HUES6 (cell line): ENCODE measurements at regions not wholly inside any gene's neighbourhood (a gene's known extent, or its start where the extent isn't known, plus 50 kb on each side); places are given as distances from the start of the nearest gene placed in this dataset.
A peak's percentile ranks its signal among the peaks of the same experiment; 100 is the strongest.
"Not testable (repeated sequence)": the region's sequence is repeated elsewhere in the genome, so short reads cannot be mapped to it uniquely, and the experiment has no call there.

ENCODE experiments used
- H3K27ac ChIP-seq: 2 replicates; pipeline ENCODE4 v1.7.0; 2013; ENCODE audit warnings: low read depth, mild to moderate bottlenecking, low read length, inconsistent platforms
- H3K27me3 ChIP-seq: 2 replicates; pipeline ENCODE4 v1.6.1; 2013; ENCODE audit warnings: low read length; ENCODE audit not compliant: control insufficient read depth, insufficient read depth
- H3K36me3 ChIP-seq: 2 replicates; pipeline ENCODE4 v1.6.1; 2013; ENCODE audit warnings: low read length; ENCODE audit not compliant: control insufficient read depth, insufficient read depth
- H3K4me1 ChIP-seq: 2 replicates; pipeline ENCODE4 v1.6.1; 2013; ENCODE audit warnings: low read length; ENCODE audit not compliant: control insufficient read depth, insufficient read depth
- H3K4me3 ChIP-seq: 2 replicates; pipeline ENCODE4 v1.5.1; 2013; ENCODE audit warnings: low read depth, low read length
- H3K9ac ChIP-seq: one replicate; pipeline ENCODE4 v1.6.1; 2013; ENCODE audit warnings: mild to moderate bottlenecking, low read length
- H3K9me3 ChIP-seq: 2 replicates; pipeline ENCODE4 v1.6.1; 2013; ENCODE audit warnings: low read depth, low read length; ENCODE audit not compliant: control insufficient read depth, insufficient read depth

DNA sequence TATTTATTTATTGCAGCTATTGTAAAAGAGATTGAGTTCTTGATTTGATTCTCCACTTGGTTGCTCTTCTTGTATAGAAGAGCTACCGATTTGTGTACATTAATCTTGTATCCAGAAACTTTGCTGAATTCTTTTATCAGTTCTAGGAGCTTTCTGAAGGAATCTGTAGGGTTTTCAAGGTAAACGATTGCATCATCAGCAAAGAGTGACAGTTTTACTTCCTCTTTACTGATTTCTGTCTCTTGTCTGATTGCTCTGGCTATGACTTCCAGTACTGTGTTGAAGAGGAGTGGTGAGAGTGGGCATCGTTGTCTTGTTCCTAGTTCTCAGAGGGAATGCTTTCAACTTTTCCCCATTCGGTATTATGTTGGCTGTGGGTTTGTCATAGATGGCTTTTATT, 103.1 kb downstream of the CAPZA3 start:
- not testable (repeated sequence) for H3K9ac ChIP-seq, H3K9me3 ChIP-seq, H3K27me3 ChIP-seq, H3K4me1 ChIP-seq, H3K36me3 ChIP-seq, H3K4me3 ChIP-seq, H3K27ac ChIP-seq

DNA sequence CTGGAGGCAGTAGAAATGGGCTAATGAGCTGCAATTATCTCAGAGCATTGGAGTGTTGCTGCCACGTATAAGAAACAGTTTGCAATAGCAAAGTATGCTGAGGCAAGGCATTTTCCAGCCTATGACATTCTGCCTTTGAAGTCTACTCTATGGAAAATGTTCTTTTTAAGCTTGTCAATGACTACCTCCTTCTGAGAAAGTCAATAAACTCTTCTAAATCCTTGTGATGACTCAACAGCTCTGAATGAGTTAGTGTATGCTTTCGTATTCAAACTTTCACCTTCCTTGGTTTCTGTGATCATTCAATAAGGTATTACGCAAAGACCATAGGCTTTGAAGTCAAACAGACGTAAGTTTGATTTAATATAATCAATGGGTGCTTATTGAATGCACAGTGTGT, 111.2 kb downstream of the CAPZA3 start:
- H3K4me1 ChIP-seq = peaks cover 15% of the 10 kb centered on the region
- no peaks in the 10 kb centered on the region for H3K9me3 ChIP-seq
- H3K9ac ChIP-seq = no peak overlapping the region
- no peak overlapping the region for H3K4me3 ChIP-seq
- H3K36me3 ChIP-seq = no peaks in the 10 kb centered on the region
- no peak overlapping the region for H3K27ac ChIP-seq
- no peaks in the 10 kb centered on the region for H3K27me3 ChIP-seq

DNA sequence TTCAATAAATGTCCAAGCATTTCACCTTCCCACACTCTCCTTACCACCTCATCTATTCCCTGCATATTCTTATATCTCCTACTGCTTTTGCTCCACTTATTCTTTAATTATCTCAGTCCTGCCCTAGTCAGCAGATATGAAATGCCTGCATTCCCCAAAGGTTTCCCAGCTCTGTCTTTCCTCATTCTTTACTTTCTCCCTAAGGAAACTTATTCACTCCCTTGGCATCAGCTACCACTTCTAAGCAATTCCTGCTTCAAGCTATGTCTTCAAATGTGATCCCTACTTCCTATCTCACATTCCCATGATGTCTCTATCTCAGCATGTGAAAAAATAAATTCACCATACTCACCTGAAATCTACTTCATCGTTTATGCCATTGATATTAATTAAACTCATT, 111.8 kb downstream of the CAPZA3 start:
- H3K4me3 ChIP-seq = no peak overlapping the region
- H3K9me3 ChIP-seq = no peaks in the 10 kb centered on the region
- peaks cover 15% of the 10 kb centered on the region for H3K4me1 ChIP-seq
- H3K27ac ChIP-seq = no peak overlapping the region
- H3K36me3 ChIP-seq = no peaks in the 10 kb centered on the region
- no peaks in the 10 kb centered on the region for H3K27me3 ChIP-seq
- no peak overlapping the region for H3K9ac ChIP-seq

DNA sequence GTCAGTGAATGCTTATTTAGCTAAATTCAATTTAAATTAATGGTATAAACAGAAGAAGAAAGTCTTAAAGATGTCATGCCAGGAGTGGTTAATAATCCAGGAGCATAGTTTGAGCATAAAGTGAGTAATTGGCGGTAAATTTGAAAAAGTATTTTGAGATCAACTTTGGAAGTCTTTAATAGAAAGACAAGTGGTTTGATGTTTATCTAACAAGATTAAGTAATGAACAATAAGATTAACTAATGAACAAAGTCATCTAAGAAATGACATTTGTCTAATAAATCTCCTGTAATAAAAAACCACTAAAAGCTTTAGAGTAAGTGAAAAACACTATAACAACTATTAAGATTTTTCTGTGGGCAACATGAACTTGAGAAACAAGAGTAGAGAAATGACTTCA, 112.8 kb downstream of the CAPZA3 start:
- Histone ChIP-seq H3K9me3 (no peaks in the 10 kb centered on the region), H3K4me3 (no peak overlapping the region), H3K27me3 (no peaks in the 10 kb centered on the region), H3K9ac (no peak overlapping the region), H3K27ac (no peak overlapping the region), H3K4me1 (peaks cover 15% of the 10 kb centered on the region), H3K36me3 (no peaks in the 10 kb centered on the region)

DNA sequence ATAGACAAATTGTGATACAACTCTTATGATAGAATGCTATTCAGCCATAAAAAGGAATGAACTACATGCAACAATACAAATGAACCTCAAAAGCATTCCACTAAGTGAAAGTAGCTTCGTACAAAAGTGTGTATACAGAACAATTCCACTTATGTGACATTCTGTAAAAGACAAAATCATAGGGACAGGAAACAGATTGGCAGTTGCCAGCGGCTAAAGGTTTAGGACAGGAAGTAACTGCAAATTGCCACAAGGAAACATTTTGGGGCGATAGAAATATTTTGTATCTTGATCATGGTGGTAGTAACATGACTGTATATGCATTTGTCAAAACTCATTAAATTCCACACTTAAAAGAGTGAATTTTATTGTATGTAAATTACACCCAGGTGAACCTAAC, 113.4 kb downstream of the CAPZA3 start:
- no peaks in the 10 kb centered on the region for H3K9me3 ChIP-seq
- H3K36me3 ChIP-seq = no peaks in the 10 kb centered on the region
- no peaks in the 10 kb centered on the region for H3K27me3 ChIP-seq
- H3K27ac ChIP-seq = no peak overlapping the region
- H3K4me3 ChIP-seq = no peak overlapping the region
- H3K9ac ChIP-seq = no peak overlapping the region
- H3K4me1 ChIP-seq = peaks cover 15% of the 10 kb centered on the region

DNA sequence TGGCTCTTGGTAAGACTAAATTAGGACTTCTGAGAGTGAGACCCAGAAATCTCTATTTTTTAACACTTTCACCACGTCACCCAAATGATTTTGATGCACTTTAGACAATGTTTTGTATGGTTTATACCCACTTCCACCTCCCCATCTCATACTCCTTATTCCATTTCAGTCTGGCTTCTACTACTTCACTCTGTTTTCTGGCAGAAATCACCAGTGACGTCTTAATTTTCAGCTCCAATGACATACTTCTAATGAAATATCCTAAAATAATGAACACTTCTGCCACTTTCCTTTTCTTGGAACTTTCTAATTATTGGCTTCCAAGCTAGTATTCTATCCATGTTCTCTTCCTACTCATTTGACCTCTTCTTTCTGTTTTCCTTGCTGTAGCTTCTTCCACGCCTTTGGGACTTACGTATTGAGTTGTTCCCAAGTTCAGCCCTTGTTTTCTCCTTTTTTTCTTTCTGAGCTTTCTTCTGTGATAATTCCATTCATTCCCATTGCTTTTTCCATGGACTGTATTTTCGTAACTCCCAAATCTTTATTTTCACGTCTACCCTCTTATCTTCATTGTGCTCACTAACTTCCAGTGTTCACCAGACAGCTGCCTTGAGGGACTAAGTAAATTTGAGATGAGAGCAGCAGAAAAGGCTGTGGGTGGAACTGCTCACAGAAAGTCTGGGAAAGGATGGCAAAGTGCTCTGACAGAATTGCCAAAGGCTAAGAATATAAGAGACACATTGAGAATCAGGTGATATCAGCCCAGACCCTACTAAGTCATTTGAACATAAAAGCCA, 115.8 kb downstream of the CAPZA3 start:
- Histone ChIP-seq H3K9me3 (no peaks in the 10 kb centered on the region), H3K27ac (no peak overlapping the region), H3K36me3 (no peaks in the 10 kb centered on the region), H3K4me1 (peaks cover 25% of the 10 kb centered on the region), H3K4me3 (no peak overlapping the region), H3K27me3 (no peaks in the 10 kb centered on the region), H3K9ac (no peak overlapping the region)

DNA sequence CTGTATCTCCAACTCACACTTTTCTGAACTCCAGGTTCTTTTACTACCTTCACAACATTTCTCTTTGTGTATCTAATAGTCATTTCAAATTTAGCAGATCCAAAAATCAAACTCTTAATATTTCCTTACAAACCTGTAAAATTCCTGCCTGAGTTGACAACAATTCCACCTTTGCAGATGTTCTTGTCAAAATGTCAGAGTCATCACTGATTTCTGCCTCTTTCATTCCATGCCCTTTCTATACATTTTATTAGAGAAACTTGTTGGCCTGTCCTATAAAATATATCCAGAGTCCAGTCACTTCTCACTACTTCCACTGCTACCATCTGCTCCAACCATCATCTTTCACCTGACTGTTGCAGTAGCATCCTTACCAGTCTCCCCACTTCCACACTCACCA, 119.7 kb downstream of the CAPZA3 start:
- no peaks in the 10 kb centered on the region for H3K27me3 ChIP-seq
- no peak overlapping the region for H3K27ac ChIP-seq

DNA sequence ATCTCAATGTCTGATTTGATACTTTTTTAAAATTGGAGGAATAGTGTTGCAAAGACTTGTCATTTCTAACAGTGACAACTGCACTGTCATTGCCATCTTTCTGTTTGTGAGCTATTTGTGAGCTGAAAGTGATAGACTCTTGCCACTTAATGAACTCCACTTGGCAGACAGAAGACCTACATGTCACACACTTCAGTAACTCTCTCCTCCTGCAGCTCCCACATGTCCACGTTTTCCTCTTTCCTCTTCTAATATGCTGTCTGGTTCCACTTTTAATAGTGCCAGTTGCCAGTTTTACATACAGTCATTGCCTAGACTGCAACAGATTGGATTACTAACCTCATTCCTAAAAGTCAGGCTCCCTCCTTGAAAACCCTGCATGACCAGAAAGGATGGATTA, 121.5 kb downstream of the CAPZA3 start:
- Histone ChIP-seq H3K9ac (no peak overlapping the region), H3K9me3 (peaks cover 5% of the 10 kb centered on the region; the same call in 1 of the 2 replicates), H3K36me3 (no peaks in the 10 kb centered on the region), H3K4me1 (peaks cover 29% of the 10 kb centered on the region; the same call in 1 of the 2 replicates), H3K4me3 (no peak overlapping the region), H3K27ac (no peak overlapping the region), H3K27me3 (no peaks in the 10 kb centered on the region)

More for the DNA sequence above, 119.7 kb downstream of the CAPZA3 start:
- peaks cover under 1% of the 10 kb centered on the region; the same call in 1 of the 2 replicates for H3K9me3 ChIP-seq
- no peak overlapping the region for H3K4me3 ChIP-seq
- peaks cover 26% of the 10 kb centered on the region; the same call in 1 of the 2 replicates for H3K4me1 ChIP-seq
- no peaks in the 10 kb centered on the region for H3K36me3 ChIP-seq
- no peak overlapping the region for H3K9ac ChIP-seq

DNA sequence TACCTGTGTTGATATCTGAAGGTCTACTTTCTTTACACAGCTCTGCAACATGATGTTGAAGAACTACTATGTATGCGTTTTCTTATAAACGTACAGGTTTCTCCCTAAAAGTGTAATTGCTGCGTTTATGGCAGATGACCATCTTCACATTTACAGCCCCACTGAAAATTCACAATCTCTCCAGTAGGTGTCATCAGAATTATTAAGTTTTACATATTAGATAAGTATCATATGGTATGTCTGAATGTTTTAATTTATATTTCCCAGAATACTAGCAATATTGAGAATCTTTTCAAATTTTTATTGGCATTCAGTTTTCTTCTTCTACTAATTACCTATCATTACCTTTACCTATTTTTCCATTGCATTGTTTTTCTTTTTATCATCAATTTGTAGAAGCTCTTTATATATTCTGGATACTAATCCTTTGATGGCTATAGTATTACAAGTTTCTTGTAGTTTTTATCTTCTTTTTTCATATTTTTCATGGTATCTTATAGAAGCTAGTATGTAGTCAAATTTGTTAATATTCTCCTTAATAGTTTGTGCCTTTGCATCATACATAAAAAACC, 123.5 kb downstream of the CAPZA3 start:
- Histone ChIP-seq H3K27me3 (no peaks in the 10 kb centered on the region), H3K4me3 (no peak overlapping the region), H3K27ac (no peak overlapping the region), H3K36me3 (no peaks in the 10 kb centered on the region), H3K9me3 (peaks cover 5% of the 10 kb centered on the region; the same call in 1 of the 2 replicates), H3K9ac (no peak overlapping the region), H3K4me1 (peaks cover 37% of the 10 kb centered on the region)

DNA sequence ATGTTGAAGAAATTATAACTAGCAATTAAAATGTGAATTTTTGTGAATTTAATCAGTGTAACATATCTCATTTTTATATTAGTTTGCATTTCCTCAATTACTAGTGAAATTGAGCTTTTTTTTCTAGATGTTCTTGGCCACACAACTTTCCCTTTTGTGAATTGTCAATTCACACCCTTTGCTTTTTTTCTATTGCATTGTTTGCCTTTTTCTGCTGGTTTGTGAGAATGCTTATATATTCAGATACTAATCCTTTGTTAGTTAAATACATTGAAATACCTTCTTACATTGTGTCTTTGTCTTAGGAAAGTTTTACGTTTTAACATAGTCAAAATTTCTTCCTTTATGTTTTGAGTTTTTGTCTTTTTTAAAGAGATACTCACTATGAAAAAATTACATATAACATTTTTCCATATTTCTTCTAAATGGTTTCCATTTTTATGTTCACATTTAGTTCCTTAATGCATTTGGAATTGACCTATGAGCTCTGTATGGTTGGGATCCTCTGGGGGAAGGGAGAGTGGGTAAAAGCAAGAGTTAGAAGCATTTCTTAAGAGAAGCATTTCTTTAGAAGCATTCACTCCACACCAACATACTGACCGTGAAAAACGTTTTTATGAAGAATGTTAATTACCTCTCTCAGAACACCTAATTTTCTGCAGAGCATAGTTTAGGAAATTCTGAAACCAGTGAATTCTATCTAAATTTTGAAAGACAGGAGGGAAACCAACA, 126.0 kb downstream of the CAPZA3 start:
- Histone ChIP-seq H3K27me3 (no peaks in the 10 kb centered on the region), H3K9me3 (peaks cover 5% of the 10 kb centered on the region; the same call in 1 of the 2 replicates), H3K4me1 (peaks cover 25% of the 10 kb centered on the region), H3K27ac (peak overlapping the region; percentile 43; the same call in 1 of the 2 replicates), H3K36me3 (no peaks in the 10 kb centered on the region), H3K4me3 (no peak overlapping the region), H3K9ac (no peak overlapping the region)
